CD1c-positive myeloid dendritic cell (primary cell): ENCODE measurements at regions not wholly inside any gene's neighbourhood (a gene's known extent, or its start where the extent isn't known, plus 50 kb on each side); places are given as distances from the start of the nearest gene placed in this dataset.

Experiments
- DNase-seq: peaks from one replicate; pipeline ENCODE4 v3.0.0-alpha.2; 2016; ENCODE audit errors: extremely low spot score

- DNase-seq = no peak
These were observed 565.1 kb downstream of the NPHP4 start for GRCh38 chr1:5427026-5427613.

- DNase-seq = no peak
These were observed 567.2 kb downstream of the NPHP4 start for GRCh38 chr1:5424802-5425703.

GRCh38 chr1:5423109-5423508 is 569.1 kb downstream of the NPHP4 start:
- no peak for DNase-seq

GRCh38 chr1:5419501-5419900 is 572.7 kb downstream of the NPHP4 start:
- no peak for DNase-seq

- DNase-seq = no peak
These were observed 575.7 kb downstream of the NPHP4 start for GRCh38 chr1:5416518-5416917.

- no peak for DNase-seq
These were observed 576.6 kb downstream of the NPHP4 start for GRCh38 chr1:5415606-5416005.

- DNase-seq = no peak
These were observed 581.6 kb downstream of the NPHP4 start for GRCh38 chr1:5410652-5411051.

- DNase-seq = no peak
These were observed 583.8 kb downstream of the NPHP4 start for GRCh38 chr1:5408401-5408800.

GRCh38 chr1:5405263-5405662 is 587.0 kb downstream of the NPHP4 start:
- DNase-seq = no peak

- DNase-seq = no peak
These were observed 587.6 kb downstream of the NPHP4 start for GRCh38 chr1:5404412-5405203.

GRCh38 chr1:5403935-5404334 is 588.3 kb downstream of the NPHP4 start:
- DNase-seq = no peak

- DNase-seq = no peak
These were observed 589.6 kb downstream of the NPHP4 start for GRCh38 chr1:5402618-5403017.

GRCh38 chr1:5399771-5400170 is 592.5 kb downstream of the NPHP4 start:
- DNase-seq = no peak

GRCh38 chr1:5396593-5396992 is 595.6 kb downstream of the NPHP4 start:
- no peak for DNase-seq

- no peak for DNase-seq
These were observed 598.1 kb downstream of the NPHP4 start for GRCh38 chr1:5394111-5394510.

- DNase-seq = no peak
These were observed 598.6 kb downstream of the NPHP4 start for GRCh38 chr1:5393603-5394002.

- no peak for DNase-seq
These were observed 599.1 kb downstream of the NPHP4 start for GRCh38 chr1:5393146-5393545.

- DNase-seq = no peak
These were observed 600.5 kb downstream of the NPHP4 start for GRCh38 chr1:5391725-5392124.

GRCh38 chr1:5390504-5390903 is 601.7 kb downstream of the NPHP4 start:
- no peak for DNase-seq

GRCh38 chr1:5389101-5389885 is 602.9 kb downstream of the NPHP4 start:
- DNase-seq = peak; percentile 5

GRCh38 chr1:5388622-5389021 is 603.6 kb downstream of the NPHP4 start:
- DNase-seq = no peak

- DNase-seq = no peak
These were observed 605.9 kb downstream of the NPHP4 start for GRCh38 chr1:5386371-5386770.
